OCI-LY1 (cell line): ENCODE measurements at regions not wholly inside any gene's neighbourhood (a gene's known extent, or its start where the extent isn't known, plus 50 kb on each side); places are given as distances from the start of the nearest gene placed in this dataset.
"Not testable (repeated sequence)": the region's sequence is repeated elsewhere in the genome, so short reads cannot be mapped to it uniquely, and the experiment has no call there.

ENCODE experiments used
- EZH2 ChIP-seq: fragments of 200-600 bp; sonication (generic), shearing (Covaris generic); IDR thresholded peaks from 2 replicates; pipeline ENCODE4 v1.8.0; 2017; ENCODE audit warnings: borderline replicate concordance, mixed run types, mild to moderate bottlenecking, antibody characterized with exemption, low read length, moderate library complexity, mixed read lengths
- TF ChIP-seq, protein P1 (sequence below): fragments of 200-600 bp; sonication (generic), shearing (Covaris generic); IDR thresholded peaks from 2 replicates; pipeline ENCODE4 v1.5.1; 2017; ENCODE audit warnings: mild to moderate bottlenecking, antibody characterized with exemption, low read length, moderate library complexity, mixed read lengths

DNA sequence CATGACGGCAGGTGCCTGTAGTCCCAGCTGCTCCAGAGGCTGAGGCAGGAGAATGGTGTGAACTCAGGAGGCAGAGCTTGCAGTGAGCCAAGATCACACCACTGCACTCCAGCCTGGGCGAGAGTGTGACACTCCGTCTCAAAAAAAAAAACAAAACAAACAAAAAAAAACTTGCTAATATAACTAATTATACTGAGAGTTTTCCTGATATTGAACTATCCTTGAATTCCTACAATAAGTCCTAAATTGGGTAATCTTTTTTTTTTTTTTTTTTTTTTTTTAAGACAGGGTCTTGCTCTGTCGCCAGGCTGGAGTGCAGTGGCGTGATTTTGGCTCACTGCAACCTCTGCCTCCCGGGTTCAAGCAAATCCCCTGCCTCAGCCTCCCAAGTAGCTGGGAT, 122.7 kb upstream of the ATF7IP start:
- TF ChIP-seq, protein P1, sequence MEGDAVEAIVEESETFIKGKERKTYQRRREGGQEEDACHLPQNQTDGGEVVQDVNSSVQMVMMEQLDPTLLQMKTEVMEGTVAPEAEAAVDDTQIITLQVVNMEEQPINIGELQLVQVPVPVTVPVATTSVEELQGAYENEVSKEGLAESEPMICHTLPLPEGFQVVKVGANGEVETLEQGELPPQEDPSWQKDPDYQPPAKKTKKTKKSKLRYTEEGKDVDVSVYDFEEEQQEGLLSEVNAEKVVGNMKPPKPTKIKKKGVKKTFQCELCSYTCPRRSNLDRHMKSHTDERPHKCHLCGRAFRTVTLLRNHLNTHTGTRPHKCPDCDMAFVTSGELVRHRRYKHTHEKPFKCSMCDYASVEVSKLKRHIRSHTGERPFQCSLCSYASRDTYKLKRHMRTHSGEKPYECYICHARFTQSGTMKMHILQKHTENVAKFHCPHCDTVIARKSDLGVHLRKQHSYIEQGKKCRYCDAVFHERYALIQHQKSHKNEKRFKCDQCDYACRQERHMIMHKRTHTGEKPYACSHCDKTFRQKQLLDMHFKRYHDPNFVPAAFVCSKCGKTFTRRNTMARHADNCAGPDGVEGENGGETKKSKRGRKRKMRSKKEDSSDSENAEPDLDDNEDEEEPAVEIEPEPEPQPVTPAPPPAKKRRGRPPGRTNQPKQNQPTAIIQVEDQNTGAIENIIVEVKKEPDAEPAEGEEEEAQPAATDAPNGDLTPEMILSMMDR = not testable (repeated sequence)
- TF ChIP-seq EZH2 = not testable (repeated sequence)
